ENCODE measurements at regions not wholly inside any gene's neighbourhood (a gene's known extent, or its start where the extent isn't known, plus 50 kb on each side); places are given as distances from the start of the nearest gene placed in this dataset.

DNA sequence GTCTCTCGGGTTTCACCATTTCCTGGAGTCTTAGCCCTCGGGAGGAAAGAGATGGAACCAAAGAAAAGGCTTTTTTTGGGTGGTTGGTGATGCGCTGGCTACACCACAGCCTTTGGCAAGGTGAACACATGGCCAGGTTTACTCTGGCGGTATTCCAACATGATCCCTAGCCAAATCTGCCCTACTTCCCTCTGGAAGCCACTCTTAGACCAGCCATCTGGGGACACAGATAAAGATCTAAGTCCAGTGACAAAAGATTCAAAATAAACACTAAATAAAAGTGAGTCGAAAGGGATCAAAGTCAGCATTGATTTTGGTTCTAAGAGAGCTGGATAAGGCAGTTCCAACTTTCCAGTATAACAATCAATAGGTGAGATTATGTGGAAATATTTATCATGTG, 694.5 kb downstream of the VRK1 start:
- TF ChIP-seq, protein P1, sequence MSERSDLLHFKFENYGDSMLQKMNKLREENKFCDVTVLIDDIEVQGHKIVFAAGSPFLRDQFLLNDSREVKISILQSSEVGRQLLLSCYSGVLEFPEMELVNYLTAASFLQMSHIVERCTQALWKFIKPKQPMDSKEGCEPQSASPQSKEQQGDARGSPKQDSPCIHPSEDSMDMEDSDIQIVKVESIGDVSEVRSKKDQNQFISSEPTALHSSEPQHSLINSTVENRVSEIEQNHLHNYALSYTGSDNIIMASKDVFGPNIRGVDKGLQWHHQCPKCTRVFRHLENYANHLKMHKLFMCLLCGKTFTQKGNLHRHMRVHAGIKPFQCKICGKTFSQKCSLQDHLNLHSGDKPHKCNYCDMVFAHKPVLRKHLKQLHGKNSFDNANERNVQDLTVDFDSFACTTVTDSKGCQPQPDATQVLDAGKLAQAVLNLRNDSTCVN (tag by site-specific recombination; optimal IDR thresholded peaks at IDR 0.05) = no peak
- TF ChIP-seq, protein P2, sequence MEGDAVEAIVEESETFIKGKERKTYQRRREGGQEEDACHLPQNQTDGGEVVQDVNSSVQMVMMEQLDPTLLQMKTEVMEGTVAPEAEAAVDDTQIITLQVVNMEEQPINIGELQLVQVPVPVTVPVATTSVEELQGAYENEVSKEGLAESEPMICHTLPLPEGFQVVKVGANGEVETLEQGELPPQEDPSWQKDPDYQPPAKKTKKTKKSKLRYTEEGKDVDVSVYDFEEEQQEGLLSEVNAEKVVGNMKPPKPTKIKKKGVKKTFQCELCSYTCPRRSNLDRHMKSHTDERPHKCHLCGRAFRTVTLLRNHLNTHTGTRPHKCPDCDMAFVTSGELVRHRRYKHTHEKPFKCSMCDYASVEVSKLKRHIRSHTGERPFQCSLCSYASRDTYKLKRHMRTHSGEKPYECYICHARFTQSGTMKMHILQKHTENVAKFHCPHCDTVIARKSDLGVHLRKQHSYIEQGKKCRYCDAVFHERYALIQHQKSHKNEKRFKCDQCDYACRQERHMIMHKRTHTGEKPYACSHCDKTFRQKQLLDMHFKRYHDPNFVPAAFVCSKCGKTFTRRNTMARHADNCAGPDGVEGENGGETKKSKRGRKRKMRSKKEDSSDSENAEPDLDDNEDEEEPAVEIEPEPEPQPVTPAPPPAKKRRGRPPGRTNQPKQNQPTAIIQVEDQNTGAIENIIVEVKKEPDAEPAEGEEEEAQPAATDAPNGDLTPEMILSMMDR (tag by site-specific recombination; IDR thresholded peaks at IDR 0.05) = no peak
- TF ChIP-seq KLF10 (tag by site-specific recombination; IDR thresholded peaks at IDR 0.05) (no peak), ZNF701 (tag by site-specific recombination; IDR thresholded peaks at IDR 0.05) (no peak), MEIS1 (CRISPR knock-in tag; IDR thresholded peaks at IDR 0.05; ENCODE audit: borderline replicate concordance) (no peak), ZNF138 (tag by site-specific recombination; IDR thresholded peaks at IDR 0.05; ENCODE audit: borderline replicate concordance) (no peak), REPIN1 (tag by site-specific recombination; IDR thresholded peaks at IDR 0.05; ENCODE audit: low read depth) (no peak), YY2 (tag by site-specific recombination; IDR thresholded peaks at IDR 0.05) (no peak), ZNF843 (tag by site-specific recombination; IDR thresholded peaks at IDR 0.05) (no peak), ZNF169 (tag by site-specific recombination; IDR thresholded peaks at IDR 0.05) (no peak), TCF7L2 (IDR thresholded peaks at IDR 0.05; ENCODE audit: borderline replicate concordance, low read depth, low read length) (no peak), ZNF768 (tag by site-specific recombination; IDR thresholded peaks at IDR 0.05) (no peak)
- TF ChIP-seq, protein P3, sequence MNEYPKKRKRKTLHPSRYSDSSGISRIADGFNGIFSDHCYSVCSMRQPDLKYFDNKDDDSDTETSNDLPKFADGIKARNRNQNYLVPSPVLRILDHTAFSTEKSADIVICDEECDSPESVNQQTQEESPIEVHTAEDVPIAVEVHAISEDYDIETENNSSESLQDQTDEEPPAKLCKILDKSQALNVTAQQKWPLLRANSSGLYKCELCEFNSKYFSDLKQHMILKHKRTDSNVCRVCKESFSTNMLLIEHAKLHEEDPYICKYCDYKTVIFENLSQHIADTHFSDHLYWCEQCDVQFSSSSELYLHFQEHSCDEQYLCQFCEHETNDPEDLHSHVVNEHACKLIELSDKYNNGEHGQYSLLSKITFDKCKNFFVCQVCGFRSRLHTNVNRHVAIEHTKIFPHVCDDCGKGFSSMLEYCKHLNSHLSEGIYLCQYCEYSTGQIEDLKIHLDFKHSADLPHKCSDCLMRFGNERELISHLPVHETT (tag by site-specific recombination; IDR thresholded peaks at IDR 0.05) = no peak
